ENCODE measurements at regions not wholly inside any gene's neighbourhood (a gene's known extent, or its start where the extent isn't known, plus 50 kb on each side); places are given as distances from the start of the nearest gene placed in this dataset.
"Not testable (repeated sequence)": the region's sequence is repeated elsewhere in the genome, so short reads cannot be mapped to it uniquely, and the experiment has no call there.

DNA sequence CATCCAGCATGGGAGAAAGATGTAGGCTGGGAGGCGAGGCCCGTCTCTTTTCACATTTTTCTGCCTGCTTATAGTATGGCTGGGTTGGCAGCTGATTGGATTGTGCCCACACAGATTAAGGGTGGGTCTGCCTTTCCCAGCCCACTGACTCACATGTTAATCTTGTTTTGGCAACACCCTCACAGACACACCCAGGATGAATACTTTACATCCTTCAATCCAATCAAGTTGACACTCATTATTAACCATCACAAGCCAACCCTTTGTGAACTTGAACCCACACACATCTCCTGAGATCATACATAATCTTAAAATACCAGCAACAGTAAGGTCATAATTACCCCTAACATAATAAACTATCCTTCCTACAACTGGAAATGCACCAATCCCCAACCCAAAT is 74.1 kb upstream of the XKR3 start:
- TF ChIP-seq, protein P1, sequence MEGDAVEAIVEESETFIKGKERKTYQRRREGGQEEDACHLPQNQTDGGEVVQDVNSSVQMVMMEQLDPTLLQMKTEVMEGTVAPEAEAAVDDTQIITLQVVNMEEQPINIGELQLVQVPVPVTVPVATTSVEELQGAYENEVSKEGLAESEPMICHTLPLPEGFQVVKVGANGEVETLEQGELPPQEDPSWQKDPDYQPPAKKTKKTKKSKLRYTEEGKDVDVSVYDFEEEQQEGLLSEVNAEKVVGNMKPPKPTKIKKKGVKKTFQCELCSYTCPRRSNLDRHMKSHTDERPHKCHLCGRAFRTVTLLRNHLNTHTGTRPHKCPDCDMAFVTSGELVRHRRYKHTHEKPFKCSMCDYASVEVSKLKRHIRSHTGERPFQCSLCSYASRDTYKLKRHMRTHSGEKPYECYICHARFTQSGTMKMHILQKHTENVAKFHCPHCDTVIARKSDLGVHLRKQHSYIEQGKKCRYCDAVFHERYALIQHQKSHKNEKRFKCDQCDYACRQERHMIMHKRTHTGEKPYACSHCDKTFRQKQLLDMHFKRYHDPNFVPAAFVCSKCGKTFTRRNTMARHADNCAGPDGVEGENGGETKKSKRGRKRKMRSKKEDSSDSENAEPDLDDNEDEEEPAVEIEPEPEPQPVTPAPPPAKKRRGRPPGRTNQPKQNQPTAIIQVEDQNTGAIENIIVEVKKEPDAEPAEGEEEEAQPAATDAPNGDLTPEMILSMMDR (IDR thresholded peaks at IDR 0.05), result not testable (repeated sequence)
- not testable (repeated sequence) for TF ChIP-seq POLR2A (IDR thresholded peaks at IDR 0.05)
